Keratinocyte (primary cell): ENCODE measurements at regions not wholly inside any gene's neighbourhood (a gene's known extent, or its start where the extent isn't known, plus 50 kb on each side); places are given as distances from the start of the nearest gene placed in this dataset.
"Not testable (repeated sequence)": the region's sequence is repeated elsewhere in the genome, so short reads cannot be mapped to it uniquely, and the experiment has no call there.

Experiments
- DNase-seq: peaks from one replicate; pipeline ENCODE4 v3.0.0-alpha.2; 2011; ENCODE audit warnings: low read depth, missing footprints, low spot score
- FAIRE-seq: peaks from 2 replicates; lab custom pipeline; 2011; peaks lifted over from hg19 to GRCh38; lab: Jason Lieb, UNC
- H2AFZ ChIP-seq: 2 replicates; pipeline ENCODE4 v1.6.0; 2012; ENCODE audit warnings: low read length, control low read depth, inconsistent platforms; ENCODE audit not compliant: control insufficient read depth
- H3K27ac ChIP-seq: 2 replicates; pipeline ENCODE4 v1.5.1; 2011; ENCODE audit warnings: low read length; ENCODE audit not compliant: control insufficient read depth, insufficient read depth
- H3K27me3 ChIP-seq: 3 replicates; pipeline ENCODE4 v1.6.0; 2011; ENCODE audit warnings: low read length; ENCODE audit not compliant: control insufficient read depth, insufficient read depth; ENCODE audit errors: extremely low read depth
- H3K36me3 ChIP-seq, 2 experiments: 2 replicates in 1 of 2; 3 replicates in 1 of 2; pipeline ENCODE4 v1.5.1; 2011; ENCODE audit warnings: low read length in 2 of 2, mild to moderate bottlenecking in 1 of 2; ENCODE audit not compliant: control insufficient read depth in 2 of 2, insufficient read depth in 2 of 2; ENCODE audit errors: extremely low read depth in 1 of 2
- H3K4me1 ChIP-seq: 3 replicates; pipeline ENCODE4 v1.5.1; 2011; ENCODE audit warnings: low read length; ENCODE audit not compliant: control insufficient read depth, insufficient read depth; ENCODE audit errors: extremely low read depth
- H3K4me2 ChIP-seq: 3 replicates; pipeline ENCODE4 v1.6.0; 2011; ENCODE audit warnings: low read depth, low read length; ENCODE audit not compliant: control insufficient read depth, insufficient read depth; ENCODE audit errors: extremely low read depth
- H3K4me3 ChIP-seq, 3 experiments: fragments of 200-600 bp in 1 of 3; sonication (generic) in 1 of 3; 2 replicates in 2 of 3; 3 replicates in 1 of 3; pipeline ENCODE4 v1.5.1; 2011 to 2016; ENCODE audit warnings: low read length in 3 of 3, mild to moderate bottlenecking in 3 of 3, control low read depth in 2 of 3, inconsistent platforms in 1 of 3, low read depth in 1 of 3, mixed read lengths in 1 of 3, mixed run types in 1 of 3, moderate library complexity in 1 of 3; ENCODE audit not compliant: control insufficient read depth in 2 of 3, insufficient read depth in 2 of 3; ENCODE audit errors: extremely low read depth in 1 of 3
- H3K79me2 ChIP-seq: 2 replicates; pipeline ENCODE4 v1.6.0; 2012; ENCODE audit warnings: low read length; ENCODE audit not compliant: control insufficient read depth, insufficient read depth
- H3K9ac ChIP-seq: 3 replicates; pipeline ENCODE4 v1.6.0; 2011; ENCODE audit warnings: low read length; ENCODE audit not compliant: control insufficient read depth, insufficient read depth; ENCODE audit errors: extremely low read depth
- H3K9me1 ChIP-seq: 3 replicates; pipeline ENCODE4 v1.6.0; 2011; ENCODE audit warnings: low read length; ENCODE audit not compliant: control insufficient read depth, insufficient read depth; ENCODE audit errors: extremely low read depth
- H3K9me3 ChIP-seq: 2 replicates; pipeline ENCODE4 v1.5.1; 2012; ENCODE audit warnings: low read depth, low read length; ENCODE audit not compliant: control insufficient read depth
- H4K20me1 ChIP-seq: 3 replicates; pipeline ENCODE4 v1.6.0; 2011; ENCODE audit warnings: low read length; ENCODE audit not compliant: control insufficient read depth, insufficient read depth; ENCODE audit errors: extremely low read depth
- EZH2 ChIP-seq: IDR thresholded peaks from one replicate; pipeline ENCODE4 v1.6.1; 2012; ENCODE audit warnings: inconsistent platforms, mild to moderate bottlenecking, low read length, moderate library complexity
- dilution Hi-C: fragments of 300-500 bp; cut with MboI; formaldehyde crosslinking; loops from one replicate; pipeline ENCODE4 v1.7.0; 2020; ENCODE audit warnings: low sequenced_read_pairs; ENCODE audit not compliant: extremely low pct_ligation_motif_present
- TF ChIP-seq, protein P1 (sequence below), 3 experiments: IDR thresholded peaks in 1 of 3; conservative IDR thresholded peaks in 1 of 3; optimal IDR thresholded peaks in 1 of 3; 2 replicates in 2 of 3; 3 replicates in 1 of 3; pipeline versions ENCODE3 to v1.5.1; 2011; ENCODE audit warnings: low read length in 3 of 3, mild to moderate bottlenecking in 3 of 3, moderate library complexity in 2 of 3, control low read depth in 1 of 3, inconsistent platforms in 1 of 3; ENCODE audit not compliant: insufficient read depth in 2 of 3; ENCODE audit errors: extremely low read depth in 1 of 3

DNA sequence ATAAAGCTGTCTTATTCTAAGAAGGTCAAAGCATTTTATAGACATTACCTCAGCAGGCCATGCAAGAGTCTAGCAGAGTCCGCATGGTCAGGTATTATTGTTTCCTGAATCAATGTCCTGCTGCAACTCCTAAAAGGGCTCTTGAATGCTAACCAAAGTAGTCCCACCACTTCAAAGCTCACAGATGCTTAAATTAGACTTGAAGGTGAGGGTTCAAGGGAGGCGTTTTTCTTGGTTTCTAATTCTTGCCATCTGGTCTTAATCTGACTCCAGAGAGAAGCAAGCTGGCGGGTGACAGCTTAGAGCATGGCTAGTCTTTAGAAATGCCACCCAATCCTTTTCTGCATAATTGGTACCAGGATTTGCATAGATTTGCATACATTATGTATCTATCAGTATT, 226.3 kb downstream of the MREG start:
- no peaks in the 10 kb centered on the region for H3K79me2 ChIP-seq
- no peaks in the 10 kb centered on the region for H3K4me1 ChIP-seq
- no peak overlapping the region for H3K4me3 ChIP-seq
- FAIRE-seq (no peak), DNase-seq (no peak)
- H3K9ac ChIP-seq, result no peak overlapping the region
- dilution Hi-C loops, result no loop called here
- H3K9me3 ChIP-seq, result no peaks in the 10 kb centered on the region
- no peak overlapping the region for H3K27ac ChIP-seq
- no peaks in the 10 kb centered on the region for H3K9me1 ChIP-seq
- no peak overlapping the region for H2AFZ ChIP-seq
- H4K20me1 ChIP-seq, result no peaks in the 10 kb centered on the region
- no peak overlapping the region for H3K4me2 ChIP-seq
- no peak for TF ChIP-seq EZH2
- TF ChIP-seq, protein P1, sequence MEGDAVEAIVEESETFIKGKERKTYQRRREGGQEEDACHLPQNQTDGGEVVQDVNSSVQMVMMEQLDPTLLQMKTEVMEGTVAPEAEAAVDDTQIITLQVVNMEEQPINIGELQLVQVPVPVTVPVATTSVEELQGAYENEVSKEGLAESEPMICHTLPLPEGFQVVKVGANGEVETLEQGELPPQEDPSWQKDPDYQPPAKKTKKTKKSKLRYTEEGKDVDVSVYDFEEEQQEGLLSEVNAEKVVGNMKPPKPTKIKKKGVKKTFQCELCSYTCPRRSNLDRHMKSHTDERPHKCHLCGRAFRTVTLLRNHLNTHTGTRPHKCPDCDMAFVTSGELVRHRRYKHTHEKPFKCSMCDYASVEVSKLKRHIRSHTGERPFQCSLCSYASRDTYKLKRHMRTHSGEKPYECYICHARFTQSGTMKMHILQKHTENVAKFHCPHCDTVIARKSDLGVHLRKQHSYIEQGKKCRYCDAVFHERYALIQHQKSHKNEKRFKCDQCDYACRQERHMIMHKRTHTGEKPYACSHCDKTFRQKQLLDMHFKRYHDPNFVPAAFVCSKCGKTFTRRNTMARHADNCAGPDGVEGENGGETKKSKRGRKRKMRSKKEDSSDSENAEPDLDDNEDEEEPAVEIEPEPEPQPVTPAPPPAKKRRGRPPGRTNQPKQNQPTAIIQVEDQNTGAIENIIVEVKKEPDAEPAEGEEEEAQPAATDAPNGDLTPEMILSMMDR (optimal IDR thresholded peaks at IDR 0.05 in 1 of 3, IDR thresholded peaks at IDR 0.05 in 1 of 3, conservative IDR thresholded peaks at IDR 0.05 in 1 of 3; ENCODE audit: extremely low read depth in 1 of 3, insufficient read depth in 2 of 3, low read length in 3 of 3), result no peak
- no peaks in the 10 kb centered on the region for H3K27me3 ChIP-seq
- H3K36me3 ChIP-seq, result no peaks in the 10 kb centered on the region

DNA sequence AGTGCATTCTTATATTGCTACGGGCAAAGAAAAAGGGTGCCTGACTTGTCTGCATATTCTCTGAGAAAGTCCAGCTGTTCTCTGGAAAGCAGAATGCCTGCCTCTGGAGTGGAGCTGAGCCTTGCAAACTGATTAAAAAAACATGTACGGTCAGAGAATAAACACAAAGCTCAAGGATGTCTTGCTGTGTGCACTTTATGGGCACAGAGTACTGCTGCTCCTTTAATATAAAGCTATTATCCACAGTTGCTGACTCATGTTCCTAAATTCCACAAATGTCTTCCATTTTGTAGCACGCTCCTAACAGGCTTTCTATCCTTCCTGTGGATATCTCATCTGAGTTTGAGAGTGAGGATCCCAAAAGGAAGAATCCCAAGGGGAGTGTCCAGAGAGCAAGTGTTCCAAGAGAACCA, 229.0 kb downstream of the MREG start:
- Histone ChIP-seq H3K36me3 (no peaks in the 10 kb centered on the region), H3K9me3 (no peaks in the 10 kb centered on the region), H3K9me1 (no peaks in the 10 kb centered on the region), H3K4me1 (no peaks in the 10 kb centered on the region), H3K4me2 (no peak overlapping the region), H4K20me1 (no peaks in the 10 kb centered on the region), H3K27me3 (no peaks in the 10 kb centered on the region), H2AFZ (peak overlapping the region; percentile 34), H3K79me2 (no peaks in the 10 kb centered on the region), H3K4me3 (no peak overlapping the region), H3K27ac (no peak overlapping the region), H3K9ac (no peak overlapping the region)
- FAIRE-seq, result no peak
- TF ChIP-seq, protein P1 (optimal IDR thresholded peaks at IDR 0.05 in 1 of 3, IDR thresholded peaks at IDR 0.05 in 1 of 3, conservative IDR thresholded peaks at IDR 0.05 in 1 of 3; ENCODE audit: extremely low read depth in 1 of 3, insufficient read depth in 2 of 3, low read length in 3 of 3), result no peak
- no peak for TF ChIP-seq EZH2
- no peak for DNase-seq
- dilution Hi-C loops, result no loop called here

DNA sequence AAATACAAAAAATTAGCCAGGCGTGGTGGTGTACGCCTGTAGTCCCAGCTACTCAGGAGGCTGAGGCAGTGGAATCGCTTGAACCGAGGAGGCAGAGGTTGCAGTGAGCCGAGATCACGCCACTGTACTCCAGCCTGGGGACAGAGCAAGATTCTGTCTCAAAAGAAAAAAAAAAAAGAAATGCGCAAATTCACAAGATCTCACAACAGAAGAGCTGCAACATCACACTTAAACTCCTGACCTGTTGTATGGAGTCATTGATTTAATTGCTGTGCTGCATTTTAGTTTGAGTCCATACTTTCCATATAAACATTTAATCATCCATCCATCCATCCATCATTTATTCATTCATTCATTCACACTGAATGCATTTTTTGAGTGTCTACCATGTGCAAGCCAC, 229.7 kb downstream of the MREG start:
- H3K9me3 ChIP-seq, H2AFZ ChIP-seq, H3K9me1 ChIP-seq, H3K4me3 ChIP-seq, H3K4me2 ChIP-seq, H4K20me1 ChIP-seq, H3K27me3 ChIP-seq, H3K79me2 ChIP-seq, FAIRE-seq, dilution Hi-C loops, H3K4me1 ChIP-seq, H3K27ac ChIP-seq, H3K36me3 ChIP-seq, H3K9ac ChIP-seq, DNase-seq: not testable (repeated sequence)
